GM19023 (cell line): ENCODE measurements at regions not wholly inside any gene's neighbourhood (a gene's known extent, or its start where the extent isn't known, plus 50 kb on each side); places are given as distances from the start of the nearest gene placed in this dataset.
"Not testable (repeated sequence)": the region's sequence is repeated elsewhere in the genome, so short reads cannot be mapped to it uniquely, and the experiment has no call there.

Source experiments
- ATAC-seq: cut with Tn5 transposase; IDR thresholded peaks from one replicate; pipeline ENCODE4 v1.9.1; 2021; ENCODE audit warnings: mild to moderate bottlenecking, moderate library complexity; ENCODE audit not compliant: unreplicated experiment

DNA sequence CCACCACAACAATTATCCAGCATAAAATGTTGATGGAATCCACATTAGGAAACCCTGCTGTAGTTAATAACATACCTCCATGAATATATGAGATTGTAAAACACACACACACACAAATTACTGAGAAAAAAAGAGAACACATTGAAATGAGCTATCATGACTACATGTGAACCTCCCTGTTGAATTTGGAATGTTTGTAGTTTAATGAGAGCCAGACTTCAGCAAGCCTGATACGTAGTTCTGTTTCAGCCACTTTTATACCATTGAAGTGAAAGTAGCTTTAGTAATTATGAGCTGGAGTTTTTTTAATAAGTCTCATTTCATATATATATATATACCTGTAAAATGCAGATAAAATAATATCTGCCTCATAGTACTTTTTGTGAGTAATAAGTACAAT is 1146.4 kb downstream of the NAALADL2 start:
- no peak for ATAC-seq

DNA sequence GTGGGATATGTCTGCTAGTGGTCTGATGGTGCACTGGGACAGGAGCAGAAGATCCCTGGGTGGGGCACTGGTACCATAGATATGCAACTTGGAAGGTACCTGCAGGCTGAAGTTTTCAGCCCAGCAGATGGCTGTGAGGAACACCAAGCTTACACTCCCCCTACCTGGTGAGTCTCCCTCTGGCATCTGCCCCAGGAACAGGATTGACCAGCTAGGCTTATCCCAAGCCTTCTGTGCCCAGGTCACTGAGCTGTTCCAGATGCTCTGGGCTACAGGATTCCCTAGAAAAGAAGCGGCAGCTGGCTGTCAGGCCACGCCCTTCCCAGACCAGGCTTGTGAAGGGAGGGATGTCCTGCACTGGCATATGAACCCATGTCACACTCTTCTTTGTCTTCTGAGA is 1130.0 kb downstream of the NAALADL2 start:
- no peak for ATAC-seq

DNA sequence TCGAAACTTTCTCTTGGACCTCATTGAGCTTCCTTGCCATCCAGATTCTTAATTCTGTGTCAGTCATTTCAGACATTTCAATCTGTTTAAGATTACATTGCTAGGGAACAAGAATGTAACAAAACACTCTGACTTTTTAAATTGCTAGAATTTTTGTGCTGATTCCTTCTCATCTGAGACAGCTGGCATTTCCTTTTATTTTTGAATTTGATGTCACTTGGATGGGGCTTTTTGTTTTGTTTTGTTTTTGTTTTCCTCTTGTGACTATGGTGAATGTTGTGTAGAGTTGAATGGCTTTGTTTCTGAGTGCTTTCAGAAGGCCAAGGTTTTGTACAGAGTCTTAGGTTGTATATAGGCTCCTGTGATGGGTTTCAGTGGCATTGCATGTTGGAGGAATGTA is 1129.3 kb downstream of the NAALADL2 start:
- ATAC-seq, result no peak

DNA sequence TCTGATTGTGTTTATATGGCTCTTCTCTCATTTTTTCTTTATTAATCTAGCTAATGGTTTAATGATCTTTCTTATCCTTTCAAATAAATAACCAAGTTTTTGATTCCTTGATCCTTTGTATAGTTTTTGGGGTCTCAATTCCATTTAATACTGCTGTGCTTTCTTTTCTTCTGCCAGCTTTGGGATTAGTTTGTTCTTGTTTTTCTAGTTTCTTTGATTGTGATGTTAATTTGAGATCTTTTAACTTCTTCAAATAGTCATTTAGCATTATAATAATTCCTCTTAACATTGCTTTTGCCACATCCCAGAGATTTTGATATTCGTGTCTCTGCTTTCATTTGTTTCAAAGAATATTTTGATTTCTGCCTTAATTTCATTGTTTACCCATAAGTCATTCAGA is 1126.6 kb downstream of the NAALADL2 start:
- ATAC-seq, result no peak

DNA sequence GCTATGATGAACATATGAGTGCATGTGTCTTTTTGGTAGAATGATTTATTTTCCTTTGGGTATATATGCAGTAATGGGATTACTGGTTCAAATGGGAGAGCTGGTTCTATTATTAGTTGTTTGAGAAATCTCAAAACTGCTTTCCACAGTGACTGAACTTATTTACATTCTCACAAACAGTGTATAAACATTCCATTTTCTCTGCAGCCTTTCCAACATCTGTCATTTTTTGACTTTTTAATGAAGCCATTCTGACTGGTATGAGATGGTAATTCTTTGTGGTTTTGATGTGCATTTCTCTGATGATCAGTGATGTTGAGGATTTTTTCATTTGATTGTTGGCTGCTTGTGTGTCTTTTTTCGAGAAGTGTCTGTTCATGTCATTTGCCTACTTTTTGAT is 1124.2 kb downstream of the NAALADL2 start:
- no peak for ATAC-seq

DNA sequence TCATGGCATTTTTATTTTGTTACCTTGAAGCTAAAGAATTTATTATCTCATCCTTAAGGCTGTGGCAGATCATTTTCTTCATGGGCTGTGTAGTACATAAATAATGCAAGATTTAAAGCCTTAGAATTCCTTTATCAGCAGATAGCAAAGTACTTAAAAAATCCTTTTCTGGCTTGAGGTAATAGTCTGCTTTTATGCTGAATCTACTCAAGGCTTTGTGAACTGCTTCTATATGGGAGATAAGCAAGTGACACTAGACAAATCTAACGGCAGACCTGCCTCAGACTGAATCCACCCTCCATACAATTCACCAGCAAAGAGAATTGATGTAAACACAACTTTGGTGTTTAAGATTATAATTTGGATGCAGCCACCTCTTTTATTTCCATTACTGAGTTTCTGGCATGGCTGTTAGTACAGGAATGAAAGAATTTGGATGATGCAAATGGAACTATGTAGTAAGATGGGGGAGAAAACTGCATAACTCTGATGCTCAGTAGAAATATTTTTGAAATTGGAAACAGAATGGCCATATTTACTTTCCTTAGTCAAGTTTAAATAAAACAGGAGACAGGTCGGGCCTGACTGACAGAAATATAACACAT is 1121.5 kb downstream of the NAALADL2 start:
- no peak for ATAC-seq

DNA sequence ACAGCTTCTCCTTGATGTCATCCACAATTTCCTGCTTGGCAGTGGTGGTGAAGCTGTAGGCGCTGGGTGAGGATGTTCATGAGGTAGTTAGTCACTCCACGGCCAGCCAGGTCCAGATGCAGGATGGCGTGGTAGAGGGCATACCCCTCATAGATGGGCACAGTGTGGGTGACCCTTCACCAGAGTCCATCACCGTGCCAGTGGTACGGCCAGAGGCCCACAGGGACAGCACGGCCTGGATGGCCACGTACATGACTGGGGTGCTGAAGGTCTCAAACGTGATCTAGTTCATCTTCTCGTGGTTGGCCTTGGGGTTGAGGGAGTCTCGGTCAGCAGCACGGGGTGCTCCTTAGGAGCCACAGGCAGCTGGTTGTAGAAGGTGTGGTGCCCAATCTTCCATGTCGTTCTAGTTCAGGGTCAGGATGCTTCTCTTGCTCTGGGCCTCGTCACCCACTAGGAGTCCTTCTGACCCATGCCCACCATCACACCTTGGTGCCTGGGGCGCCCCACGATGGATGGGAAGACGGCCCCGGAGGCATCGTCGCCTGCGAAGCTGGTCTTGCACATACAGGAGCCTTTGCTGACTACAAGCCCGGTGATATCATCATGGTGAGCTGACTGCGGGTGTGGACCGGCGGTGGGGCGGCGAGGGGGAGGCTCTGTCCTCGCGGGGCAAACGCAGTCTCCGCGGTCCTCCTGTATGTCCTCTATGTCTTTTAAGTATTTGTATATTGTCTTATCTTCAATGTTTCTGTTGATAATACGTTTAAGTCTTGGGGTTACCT is 1119.0 kb downstream of the NAALADL2 start:
- no peak for ATAC-seq

DNA sequence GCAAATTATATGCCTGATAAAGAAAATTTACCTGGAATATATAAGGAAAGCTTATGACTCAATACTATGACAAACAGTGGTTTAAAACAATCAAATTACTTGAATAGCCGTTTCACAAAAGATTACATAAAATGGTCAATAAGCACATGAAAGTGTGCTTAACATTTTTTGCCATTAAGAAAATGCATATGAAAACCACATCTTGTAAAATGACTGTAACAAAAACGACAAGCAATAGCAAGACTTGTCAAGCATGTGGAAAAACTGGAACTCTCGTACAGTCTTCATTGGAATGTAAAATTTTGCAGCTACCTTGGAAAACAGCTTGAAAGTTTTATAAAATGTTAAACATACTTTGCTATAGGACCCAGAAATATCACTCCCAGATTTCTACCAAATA is 1110.3 kb downstream of the NAALADL2 start:
- no peak for ATAC-seq

DNA sequence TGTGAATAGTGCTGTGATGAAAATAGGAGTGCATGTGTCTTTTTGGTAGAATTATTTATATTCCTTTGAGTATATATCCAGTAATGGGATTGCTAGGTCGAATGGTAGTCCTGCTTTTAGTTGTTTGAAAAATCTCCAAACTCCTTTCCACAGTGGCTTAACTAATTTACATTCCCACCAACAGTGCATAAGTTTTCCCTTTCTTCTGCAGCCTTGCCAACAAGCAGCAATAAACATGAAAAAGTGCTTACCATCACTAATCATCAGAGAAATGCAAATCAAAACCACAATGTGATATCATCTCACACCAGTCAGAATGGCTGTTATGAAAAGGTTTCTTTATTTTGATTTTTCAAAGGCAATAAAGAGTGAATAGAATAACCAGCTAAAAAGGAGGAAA is 1105.9 kb downstream of the NAALADL2 start:
- no peak for ATAC-seq

DNA sequence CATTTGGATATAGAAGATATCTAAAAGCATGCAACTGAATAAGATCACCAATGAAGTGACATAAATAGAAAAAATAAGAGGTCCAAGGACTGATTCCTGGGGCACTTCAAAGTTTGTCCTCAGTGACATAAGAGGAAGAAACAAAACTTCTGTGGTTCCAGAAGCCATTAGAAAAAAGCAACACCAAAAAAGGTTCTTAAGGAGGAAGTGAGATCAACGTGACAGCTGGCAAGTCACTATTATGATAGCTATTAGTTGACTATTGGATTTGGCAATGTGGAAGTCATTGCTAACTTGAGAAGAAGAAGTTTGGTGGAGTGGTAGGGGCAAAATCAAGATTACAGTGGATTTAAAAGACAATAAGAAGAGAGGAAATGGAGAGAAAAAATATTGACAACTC is 1098.3 kb downstream of the NAALADL2 start:
- no peak for ATAC-seq

DNA sequence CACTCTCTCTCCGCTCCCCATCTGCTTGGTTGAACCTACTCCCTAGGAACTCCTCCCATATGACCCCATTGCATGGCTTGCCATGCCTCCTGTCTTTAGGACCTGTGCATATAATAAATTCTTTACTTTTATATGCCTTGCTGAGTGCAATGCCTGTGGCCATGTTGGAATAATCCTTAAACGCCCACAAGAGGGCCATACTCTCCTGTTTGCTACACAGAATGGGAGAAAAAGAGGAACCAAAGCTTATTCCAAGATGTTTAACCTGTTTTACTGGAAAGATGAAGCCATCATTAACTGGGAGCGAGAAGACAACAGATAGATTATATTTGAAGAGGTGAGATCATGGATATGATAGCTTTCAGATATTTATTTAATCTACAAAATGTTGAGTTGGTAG is 1097.8 kb downstream of the NAALADL2 start:
- ATAC-seq, result no peak

DNA sequence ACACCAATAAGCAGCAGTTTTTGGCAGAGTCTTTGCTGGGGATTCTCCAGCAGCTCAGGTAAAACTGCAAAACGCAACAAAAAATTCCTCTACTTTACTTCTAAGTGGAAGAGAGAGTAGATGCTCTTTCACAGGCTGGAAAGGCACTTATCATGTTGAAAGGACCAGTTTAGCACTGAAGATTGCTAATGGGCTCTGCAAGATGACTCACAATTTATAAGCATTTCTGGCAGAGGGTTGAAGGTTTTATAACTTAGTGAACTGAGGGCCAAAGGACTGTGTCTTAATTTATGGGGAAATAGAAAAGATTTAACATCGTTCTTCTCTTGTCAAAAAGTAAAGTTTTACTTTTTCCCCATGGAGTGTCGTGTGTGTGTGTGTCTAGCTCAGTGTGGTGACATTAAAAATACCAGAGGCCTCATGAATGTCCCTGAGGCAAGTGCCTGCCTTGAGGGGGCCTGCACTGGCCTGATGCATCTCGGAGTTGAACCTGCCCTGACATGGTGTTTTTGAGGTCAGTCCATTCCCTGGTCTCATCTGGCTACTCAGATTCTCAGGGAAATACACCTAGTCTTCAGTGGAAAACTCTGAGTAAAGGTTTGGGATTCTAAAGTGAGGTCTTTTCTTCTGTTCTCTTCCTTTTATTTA is 1092.0 kb downstream of the NAALADL2 start:
- ATAC-seq, result no peak

DNA sequence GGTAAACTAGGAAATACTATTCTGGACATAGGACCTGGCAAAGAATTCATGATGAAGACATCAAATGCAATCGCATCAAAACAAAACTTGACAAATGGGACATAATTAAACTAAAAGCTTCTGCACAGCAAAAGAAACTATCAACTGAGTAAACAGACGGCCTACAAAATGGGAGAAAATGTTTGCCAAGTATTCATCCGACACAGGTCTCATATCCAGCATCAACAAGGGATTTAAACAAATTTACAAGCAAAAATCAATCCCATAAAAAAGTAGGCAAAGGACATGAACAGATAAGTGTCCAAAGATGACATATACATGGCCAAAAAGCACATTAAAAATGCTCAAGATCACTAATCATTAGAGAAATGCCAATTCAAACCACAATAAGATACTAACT is 1088.9 kb downstream of the NAALADL2 start:
- ATAC-seq, result no peak

DNA sequence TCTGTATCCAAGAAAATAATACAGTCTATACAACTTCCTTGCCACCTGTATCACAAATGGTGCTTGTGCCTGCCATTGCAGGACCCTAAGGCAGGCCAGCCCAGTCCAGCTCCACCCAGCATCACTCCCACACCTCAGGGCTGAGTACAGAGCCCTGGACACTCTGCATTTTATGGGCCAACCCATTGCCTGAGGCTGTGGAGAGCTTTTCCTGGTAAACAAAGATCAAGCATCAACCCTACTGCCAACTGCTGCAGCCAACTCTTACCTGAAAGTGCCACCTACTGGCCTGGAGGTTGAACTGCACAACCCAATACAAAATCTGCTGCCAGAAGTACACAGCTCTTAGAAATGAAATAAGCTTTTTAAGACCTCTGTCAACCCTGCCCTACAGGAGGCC is 1082.2 kb downstream of the NAALADL2 start:
- ATAC-seq, result peak; percentile 80

DNA sequence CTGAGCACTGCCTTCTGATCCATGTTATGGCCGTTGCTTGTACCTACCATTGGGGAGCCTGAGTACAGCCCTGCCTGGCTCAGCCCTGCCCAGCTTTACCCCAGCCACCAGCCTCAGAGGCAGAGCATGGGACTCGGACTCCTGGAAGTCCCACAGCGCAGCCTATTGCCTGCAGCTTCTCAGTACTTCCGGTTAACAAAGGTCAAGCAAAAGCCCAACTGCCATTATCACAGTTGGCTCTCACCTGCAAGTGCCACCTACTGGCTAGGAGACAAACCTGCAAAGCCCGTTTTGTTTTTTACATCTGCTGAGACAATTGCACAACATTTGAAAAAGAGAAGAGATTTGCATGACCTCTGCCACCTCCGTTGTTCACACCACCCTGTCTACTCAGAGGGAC is 1081.7 kb downstream of the NAALADL2 start:
- ATAC-seq, result no peak

DNA sequence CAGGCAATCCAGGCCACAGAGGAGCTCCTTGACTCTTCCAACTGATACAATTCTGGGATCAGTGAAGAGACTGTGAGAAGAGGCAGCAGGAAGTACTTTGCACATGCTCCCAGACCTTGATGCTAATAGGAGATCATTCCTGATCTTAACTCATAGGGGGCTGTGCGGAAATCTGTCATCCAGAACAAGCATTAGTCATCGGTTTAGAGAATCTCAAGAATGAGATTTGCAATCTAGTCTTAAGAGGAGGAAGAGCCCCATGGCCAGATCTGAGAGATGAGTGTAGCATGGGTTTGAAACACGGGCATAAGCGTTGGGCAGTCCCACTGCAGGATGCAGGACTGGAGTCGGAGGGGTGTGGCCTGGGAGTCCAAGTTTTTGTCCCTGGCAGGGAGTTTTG is 1081.1 kb downstream of the NAALADL2 start:
- ATAC-seq, result no peak

DNA sequence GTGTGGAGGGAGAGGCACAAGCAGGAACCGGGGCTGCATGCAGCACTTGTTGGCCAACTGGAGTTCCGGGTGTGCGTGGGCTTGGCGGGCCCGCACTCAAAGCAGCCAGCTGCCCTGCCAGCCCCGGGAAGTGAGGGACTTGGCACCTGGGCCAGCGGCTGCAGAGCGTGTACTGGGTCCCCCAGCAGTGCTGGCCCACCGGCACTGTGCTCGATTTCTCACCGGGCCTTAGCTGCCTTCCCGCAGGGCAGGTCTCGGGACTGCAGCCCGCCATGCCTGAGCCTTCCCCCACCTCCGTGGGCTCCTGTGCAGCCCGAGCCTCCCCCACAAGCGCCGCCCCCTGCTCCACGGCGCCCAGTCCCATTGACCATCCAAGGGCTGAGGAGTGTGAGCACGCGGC is 1078.2 kb downstream of the NAALADL2 start:
- not testable (repeated sequence) for ATAC-seq

DNA sequence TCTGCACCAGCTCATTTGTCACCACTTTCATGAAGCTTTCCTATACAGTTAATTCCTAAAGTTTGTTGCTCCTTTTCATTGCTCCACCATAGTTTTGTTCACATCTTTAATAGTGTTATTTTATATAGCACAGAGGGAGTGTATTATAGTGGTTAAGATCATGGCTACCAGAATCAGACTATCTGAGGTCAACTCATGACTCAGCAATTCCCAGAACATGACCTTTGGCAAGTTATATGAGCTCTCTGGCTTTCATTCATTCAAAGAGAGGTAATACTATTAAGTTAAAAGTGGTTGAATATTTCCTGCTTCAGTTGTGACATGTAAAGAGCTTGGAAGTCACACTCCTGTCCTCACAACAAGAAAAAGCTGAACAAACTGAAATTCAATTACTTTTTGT is 1073.5 kb downstream of the NAALADL2 start:
- no peak for ATAC-seq

DNA sequence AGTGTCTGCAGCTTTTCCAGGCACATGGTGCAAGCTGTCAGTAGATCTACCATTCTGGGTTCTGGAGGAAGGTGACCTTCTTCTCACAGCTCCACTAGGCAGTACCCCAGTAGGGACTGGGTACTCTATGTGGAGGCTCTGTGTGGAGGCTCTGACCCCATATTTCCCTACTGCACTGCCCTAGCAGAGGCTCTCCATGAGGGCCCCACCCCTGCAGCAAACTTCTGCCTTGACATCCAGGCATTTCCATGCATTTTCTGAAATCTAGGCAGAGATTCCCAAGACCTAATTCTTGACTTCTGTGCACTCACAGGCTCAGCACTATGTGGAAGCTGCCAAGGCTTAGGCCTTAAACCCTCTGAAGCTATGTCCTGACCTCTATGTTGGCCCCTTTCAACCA is 1060.0 kb downstream of the NAALADL2 start:
- no peak for ATAC-seq

DNA sequence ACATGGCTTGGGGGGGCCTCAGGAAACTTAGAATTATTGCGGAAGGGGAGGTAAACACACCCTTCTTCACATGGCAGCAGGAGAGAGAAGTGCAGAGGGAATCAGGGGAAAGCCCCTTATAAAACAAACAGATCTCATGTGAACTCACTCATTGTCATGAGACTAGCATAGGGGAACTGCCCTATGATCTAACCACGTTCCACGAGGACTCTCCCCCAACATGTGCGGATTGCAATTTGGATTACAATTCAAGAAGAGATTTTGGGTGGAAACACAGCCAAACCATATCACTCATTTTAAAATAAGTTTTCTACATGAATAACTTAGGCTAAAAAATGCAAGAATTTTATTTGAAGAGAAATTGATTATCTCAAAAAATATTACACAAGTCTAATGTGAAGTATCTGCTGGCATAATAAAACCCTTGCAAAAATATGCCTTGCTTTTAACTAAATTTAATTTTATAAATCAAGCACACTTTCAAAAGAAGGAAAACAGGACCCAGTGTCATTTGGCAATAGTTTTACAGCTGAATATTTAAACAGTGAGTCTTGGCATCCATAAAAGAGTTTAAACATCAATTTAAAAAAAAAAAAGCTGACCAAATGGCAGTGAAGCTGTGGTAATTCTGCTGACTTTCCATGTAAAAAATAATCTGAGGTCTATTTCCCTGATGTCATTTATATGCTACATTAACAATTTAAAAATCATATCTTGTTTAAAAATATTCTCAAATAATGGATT is 1057.2 kb downstream of the NAALADL2 start:
- ATAC-seq, result no peak

DNA sequence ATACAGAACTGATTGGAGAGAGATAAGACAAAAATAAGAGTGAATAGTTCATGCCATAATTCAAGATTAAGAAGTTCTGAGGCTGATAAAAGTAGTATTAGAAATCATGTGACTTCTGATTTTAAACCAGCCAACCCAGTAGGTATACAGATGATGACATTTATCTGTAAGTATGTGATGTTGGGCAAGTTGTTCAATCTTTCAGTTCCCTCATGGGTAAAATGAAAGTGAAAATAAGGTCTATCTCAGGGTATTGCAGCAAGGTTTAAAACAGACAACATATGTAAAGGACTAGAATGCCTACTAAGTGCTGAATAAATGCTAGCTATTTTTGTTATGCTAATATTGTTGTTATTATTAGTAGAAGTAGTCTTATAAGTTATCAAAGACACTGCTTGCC is 1055.7 kb downstream of the NAALADL2 start:
- ATAC-seq, result no peak

DNA sequence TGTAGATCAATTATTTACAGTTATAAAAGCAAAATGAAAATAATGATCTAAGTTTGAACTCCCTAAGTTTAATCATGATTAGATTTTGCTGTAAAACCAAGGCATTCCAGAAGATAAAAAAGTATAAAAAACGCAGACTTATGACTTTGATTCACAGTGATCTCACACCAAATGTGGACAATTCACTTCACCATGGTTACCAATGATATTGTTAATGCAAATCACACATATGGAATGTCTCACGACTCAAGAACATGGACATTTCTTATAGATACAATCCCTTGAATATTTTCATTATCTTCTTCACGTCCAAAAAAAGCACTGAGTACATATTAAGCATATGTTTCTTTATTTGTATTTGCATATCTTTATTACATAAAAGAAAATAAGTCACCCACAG is 1054.2 kb downstream of the NAALADL2 start:
- ATAC-seq, result no peak
